CD4-positive, alpha-beta memory T cell (primary cell): ENCODE measurements at regions not wholly inside any gene's neighbourhood (a gene's known extent, or its start where the extent isn't known, plus 50 kb on each side); places are given as distances from the start of the nearest gene placed in this dataset.
A peak's percentile ranks its signal among the peaks of the same experiment; 100 is the strongest.

Experiments
- CTCF ChIA-PET: fragments of 350-600 bp; sonication (Branson Sonifier 250); formaldehyde crosslinking; loops from one replicate; lab custom pipeline; 2021; ENCODE audit warnings: inconsistent platforms; ENCODE audit not compliant: partially characterized antibody; lab: Charles Lee
- POLR2A ChIA-PET: fragments of 350-600 bp; sonication (Branson Sonifier 250); formaldehyde crosslinking; loops from one replicate; lab custom pipeline; 2021; ENCODE audit not compliant: partially characterized antibody; lab: Charles Lee
- DNase-seq, 5 donors: peaks; one replicate each; pipeline versions ENCODE4 v3.0.0 to v3.0.0-alpha.2; 2020 to 2022; ENCODE audit warnings: mixed read lengths in 1 of 5
- H3K27ac ChIP-seq: one replicate; pipeline ENCODE4 v1.7.0; 2013; ENCODE audit warnings: low read depth, low read length
- H3K27me3 ChIP-seq: 2 replicates; pipeline ENCODE4 v1.7.0; 2013; ENCODE audit warnings: mild to moderate bottlenecking, low read length, moderate library complexity; ENCODE audit not compliant: insufficient read depth
- H3K36me3 ChIP-seq: 2 replicates; pipeline ENCODE4 v1.7.0; 2013; ENCODE audit warnings: mild to moderate bottlenecking, low read length, moderate library complexity; ENCODE audit not compliant: insufficient read depth
- H3K4me1 ChIP-seq: 2 replicates; pipeline ENCODE4 v1.7.0; 2013; ENCODE audit warnings: mild to moderate bottlenecking, low read length, moderate library complexity; ENCODE audit not compliant: insufficient read depth
- H3K4me3 ChIP-seq, 2 donors: one replicate each; pipeline ENCODE4 v1.7.0; 2013; ENCODE audit warnings: low read length in 2 of 2, mild to moderate bottlenecking in 1 of 2
- H3K9me3 ChIP-seq, 2 donors: one replicate each; pipeline ENCODE4 v1.7.0; 2013; ENCODE audit warnings: low read length in 2 of 2, control low read depth in 1 of 2; ENCODE audit not compliant: control insufficient read depth in 1 of 2
- H3K27ac Mint-ChIP-seq, 7 donors: one replicate each; pipeline ENCODE4 v1.8.0; 2020 to 2021; ENCODE audit warnings: mixed read lengths in 7 of 7, mild to moderate bottlenecking in 6 of 7, inconsistent platforms in 3 of 7, moderate library complexity in 3 of 7
- H3K27me3 Mint-ChIP-seq, 2 donors: one replicate each; pipeline ENCODE4 v1.8.0; 2020 to 2021; ENCODE audit warnings: mixed read lengths in 2 of 2
- H3K36me3 Mint-ChIP-seq, 2 donors: one replicate each; pipeline ENCODE4 v1.8.0; 2020 to 2021; ENCODE audit warnings: mixed read lengths in 2 of 2, inconsistent platforms in 1 of 2, mild to moderate bottlenecking in 1 of 2
- H3K4me1 Mint-ChIP-seq, 4 donors: one replicate each; pipeline ENCODE4 v1.8.0; 2020 to 2021; ENCODE audit warnings: mixed read lengths in 4 of 4, mild to moderate bottlenecking in 1 of 4
- H3K4me3 Mint-ChIP-seq, 8 donors: one replicate each; pipeline ENCODE4 v1.8.0; 2020 to 2021; ENCODE audit warnings: mixed read lengths in 8 of 8, mild to moderate bottlenecking in 7 of 8, moderate library complexity in 6 of 8, inconsistent platforms in 3 of 8
- H3K9me3 Mint-ChIP-seq, 8 donors: one replicate each; pipeline ENCODE4 v1.8.0; 2020 to 2021; ENCODE audit warnings: mixed read lengths in 8 of 8, mild to moderate bottlenecking in 5 of 8, inconsistent platforms in 3 of 8, moderate library complexity in 1 of 8
- intact Hi-C: fragments of 100-400 bp; cut with micrococcal nuclease; formaldehyde crosslinking; loops from one replicate; pipeline ENCODE4 v1.15.1; 2023

DNA sequence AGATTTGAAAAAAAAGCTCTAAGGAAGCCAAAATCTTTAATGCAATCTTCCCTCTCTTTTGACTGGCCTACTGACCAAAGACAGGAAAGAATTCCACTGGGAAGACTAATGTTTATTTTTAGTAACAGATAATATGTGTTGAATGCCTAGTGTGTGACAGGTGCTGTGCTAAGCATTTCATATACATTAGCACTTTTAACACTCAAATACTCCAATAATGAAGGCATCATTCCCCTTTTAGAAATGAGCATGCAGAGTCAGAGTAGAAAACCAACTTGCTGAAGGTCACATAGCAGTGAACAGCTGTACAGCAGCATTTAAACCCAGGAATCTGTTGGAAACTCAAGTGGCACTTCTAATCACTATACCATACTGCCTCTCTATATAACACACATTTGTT lies 170.6 kb downstream of the MINAR1 start:
- no peaks in the 10 kb centered on the region for H3K9me3 ChIP-seq
- H3K27ac Mint-ChIP-seq, result no peak overlapping the region
- H3K36me3 Mint-ChIP-seq, result no peaks in the 10 kb centered on the region
- H3K4me1 ChIP-seq, result no peaks in the 10 kb centered on the region
- ChIA-PET CTCF (no interaction called here), POLR2A (no interaction called here)
- no peaks in the 10 kb centered on the region for H3K36me3 ChIP-seq
- H3K9me3 Mint-ChIP-seq, result peaks cover 0 to 7% (median 0%) of the 10 kb centered on the region in 8 donors
- H3K4me3 Mint-ChIP-seq, result no peak overlapping the region
- H3K27ac ChIP-seq, result no peak overlapping the region
- no peaks in the 10 kb centered on the region for H3K4me1 Mint-ChIP-seq
- intact Hi-C loops, result no loop called here
- H3K27me3 Mint-ChIP-seq, result peaks cover 4 to 16% of the 10 kb centered on the region in 2 donors
- DNase-seq, result no peak
- peaks cover 4% of the 10 kb centered on the region for H3K27me3 ChIP-seq
- no peak overlapping the region for H3K4me3 ChIP-seq

DNA sequence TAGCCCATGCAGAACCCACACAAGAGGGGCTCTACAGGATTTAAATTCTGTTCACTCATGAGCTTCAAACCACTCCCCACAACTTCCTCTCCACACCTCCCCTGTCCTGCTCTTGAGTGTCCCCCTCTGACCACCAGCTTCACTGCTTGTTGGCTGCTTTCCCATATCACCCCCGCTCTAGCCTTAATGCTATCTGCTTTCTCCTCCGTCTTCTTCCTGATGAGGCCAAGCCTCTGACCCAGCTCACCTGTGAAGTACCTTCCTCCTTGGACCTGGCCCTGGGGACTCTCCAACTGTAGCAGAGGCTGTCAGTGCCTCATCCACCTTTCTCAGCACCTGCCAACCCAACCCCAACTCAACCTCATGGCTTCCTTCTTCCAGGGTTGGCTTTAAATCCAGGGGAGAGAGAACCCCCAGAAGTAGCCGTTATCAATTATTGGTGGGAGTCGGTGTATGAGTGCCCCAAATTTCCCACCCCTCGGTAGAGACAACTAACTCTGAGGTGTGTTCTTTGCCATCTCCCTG lies 174.8 kb downstream of the MINAR1 start:
- Histone ChIP-seq H3K27ac (no peak overlapping the region), H3K4me3 (no peak overlapping the region), H3K36me3 (no peaks in the 10 kb centered on the region), H3K9me3 (no peaks in the 10 kb centered on the region), H3K27me3 (no peaks in the 10 kb centered on the region), H3K4me1 (no peaks in the 10 kb centered on the region)
- Mint-ChIP-seq H3K9me3 (peaks cover 0 to 2% (median 0%) of the 10 kb centered on the region in 8 donors), H3K4me3 (no peak overlapping the region), H3K27me3 (peaks cover 7 to 8% of the 10 kb centered on the region in 2 donors), H3K27ac (peak overlapping the region in 1 of 7 donors; percentile 43), H3K4me1 (no peaks in the 10 kb centered on the region), H3K36me3 (no peaks in the 10 kb centered on the region)
- ChIA-PET POLR2A (no interaction called here), CTCF (interaction anchor here (1.5 kb wide), 1 partner anchor 11 kb away, joined by 3 read pairs; no protein-coding TSS in a partner anchor)
- no peak for DNase-seq
- intact Hi-C loops, result no loop called here

DNA sequence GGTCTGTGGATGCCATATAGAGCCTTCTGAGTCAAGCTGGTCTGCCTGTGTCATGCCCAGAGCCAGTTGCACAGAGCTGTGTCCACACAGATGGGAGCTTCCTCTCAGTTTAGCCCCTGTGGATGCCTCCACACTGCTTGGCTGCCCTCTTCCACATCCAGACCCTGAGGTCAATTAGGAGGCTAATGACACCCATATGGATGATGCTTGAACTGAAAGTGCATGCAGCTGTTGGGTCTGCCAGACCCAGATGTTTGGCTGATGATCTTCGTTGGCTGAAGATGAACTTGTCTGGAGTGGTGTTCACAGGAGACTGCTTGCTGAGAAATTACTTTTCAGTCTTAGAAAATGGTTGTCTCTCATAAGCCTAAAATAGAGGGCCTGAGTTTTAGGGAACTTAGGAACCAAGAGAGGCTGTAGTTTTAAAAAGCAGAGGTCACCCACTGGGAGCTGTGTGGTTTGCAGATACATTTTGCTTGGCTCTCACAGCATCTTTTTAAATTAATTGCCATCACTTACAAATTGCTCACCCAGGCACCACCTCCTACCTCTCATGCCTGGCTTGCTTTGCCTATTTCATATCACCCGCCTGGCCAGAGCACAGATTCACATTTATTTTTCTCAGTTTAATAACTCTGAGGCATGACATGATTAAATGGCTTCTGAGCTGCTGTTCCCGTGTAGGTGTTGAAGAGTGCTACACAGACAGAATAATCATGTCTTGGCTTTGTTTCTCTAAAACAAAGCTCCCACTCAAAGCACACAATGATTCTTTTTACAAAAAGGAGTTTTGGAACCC lies 176.1 kb downstream of the MINAR1 start:
- no peaks in the 10 kb centered on the region for H3K9me3 ChIP-seq
- peaks cover 8 to 14% of the 10 kb centered on the region in 2 donors for H3K27me3 Mint-ChIP-seq
- H3K36me3 Mint-ChIP-seq, result no peaks in the 10 kb centered on the region
- no peaks in the 10 kb centered on the region for H3K36me3 ChIP-seq
- H3K9me3 Mint-ChIP-seq, result peaks cover 0 to 2% (median 0%) of the 10 kb centered on the region in 8 donors
- no peaks in the 10 kb centered on the region for H3K27me3 ChIP-seq
- intact Hi-C loops, result no loop called here
- H3K27ac Mint-ChIP-seq, result no peak overlapping the region
- DNase-seq, result no peak
- CTCF ChIA-PET, result interaction anchor here (1.2 kb wide), 1 partner anchor 11 kb away, joined by 4 read pairs; no protein-coding TSS in a partner anchor
- POLR2A ChIA-PET, result no interaction called here
- no peak overlapping the region for H3K27ac ChIP-seq
- no peak overlapping the region for H3K4me3 ChIP-seq
- H3K4me1 ChIP-seq, result no peaks in the 10 kb centered on the region
- no peaks in the 10 kb centered on the region for H3K4me1 Mint-ChIP-seq
- no peak overlapping the region for H3K4me3 Mint-ChIP-seq

DNA sequence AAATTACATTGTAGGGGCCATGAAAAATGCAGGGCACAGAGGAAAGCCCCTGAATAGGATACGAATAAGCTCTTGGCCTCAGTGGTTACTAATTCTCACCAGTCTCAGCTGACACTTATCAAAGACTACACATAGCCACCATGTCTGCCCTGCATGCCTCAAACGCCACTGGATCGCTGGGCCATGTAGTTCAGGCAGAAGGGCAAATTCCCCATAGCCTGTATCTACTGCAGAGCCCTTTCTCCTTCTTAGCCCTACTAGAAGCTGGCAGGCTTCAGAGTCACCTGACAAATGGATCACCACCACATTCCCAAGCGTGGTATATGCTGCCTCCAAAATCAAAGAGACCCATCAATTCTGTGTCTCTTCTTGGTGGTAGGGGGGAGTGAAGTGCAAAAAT lies 177.4 kb downstream of the MINAR1 start:
- H3K4me3 Mint-ChIP-seq, result no peak overlapping the region
- H3K4me3 ChIP-seq, result no peak overlapping the region
- ChIA-PET POLR2A (no interaction called here), CTCF (no interaction called here)
- no peaks in the 10 kb centered on the region for H3K36me3 ChIP-seq
- no peak overlapping the region for H3K27ac Mint-ChIP-seq
- peaks cover 7 to 14% of the 10 kb centered on the region in 2 donors for H3K27me3 Mint-ChIP-seq
- no peaks in the 10 kb centered on the region for H3K9me3 ChIP-seq
- DNase-seq, result no peak
- no peaks in the 10 kb centered on the region for H3K4me1 ChIP-seq
- H3K27ac ChIP-seq, result no peak overlapping the region
- H3K27me3 ChIP-seq, result no peaks in the 10 kb centered on the region
- no peaks in the 10 kb centered on the region for H3K36me3 Mint-ChIP-seq
- intact Hi-C loops, result no loop called here
- peaks cover 0 to 2% (median 0%) of the 10 kb centered on the region in 8 donors for H3K9me3 Mint-ChIP-seq
- no peaks in the 10 kb centered on the region for H3K4me1 Mint-ChIP-seq

DNA sequence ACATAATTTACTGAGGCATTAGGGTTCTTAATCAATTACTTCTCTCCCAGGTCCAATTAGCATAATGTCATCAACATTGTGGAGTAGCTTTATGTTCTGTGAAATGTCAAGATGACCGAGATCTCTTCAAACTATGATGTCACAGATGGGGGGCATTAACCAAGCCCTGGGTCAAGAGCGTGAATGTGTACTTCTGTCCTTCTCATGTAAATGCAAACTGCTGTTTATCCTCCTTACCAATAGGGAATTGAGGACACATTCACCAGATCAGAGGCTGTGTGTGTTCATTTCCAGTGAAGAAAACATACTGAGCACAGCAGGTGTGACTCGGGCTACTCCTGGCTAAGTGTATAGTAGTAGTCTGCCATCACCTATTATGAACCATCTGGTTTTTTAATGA lies 177.9 kb downstream of the MINAR1 start:
- Histone ChIP-seq H3K9me3 (no peaks in the 10 kb centered on the region), H3K4me3 (no peak overlapping the region), H3K4me1 (no peaks in the 10 kb centered on the region), H3K36me3 (no peaks in the 10 kb centered on the region), H3K27me3 (no peaks in the 10 kb centered on the region), H3K27ac (no peak overlapping the region)
- no peak for DNase-seq
- no peak overlapping the region for H3K27ac Mint-ChIP-seq
- no peaks in the 10 kb centered on the region for H3K36me3 Mint-ChIP-seq
- H3K27me3 Mint-ChIP-seq, result peaks cover 2 to 14% of the 10 kb centered on the region in 2 donors
- ChIA-PET CTCF (no interaction called here), POLR2A (no interaction called here)
- H3K9me3 Mint-ChIP-seq, result peaks cover 0 to 2% (median 0%) of the 10 kb centered on the region in 8 donors
- no peaks in the 10 kb centered on the region for H3K4me1 Mint-ChIP-seq
- intact Hi-C loops, result no loop called here
- H3K4me3 Mint-ChIP-seq, result no peak overlapping the region

DNA sequence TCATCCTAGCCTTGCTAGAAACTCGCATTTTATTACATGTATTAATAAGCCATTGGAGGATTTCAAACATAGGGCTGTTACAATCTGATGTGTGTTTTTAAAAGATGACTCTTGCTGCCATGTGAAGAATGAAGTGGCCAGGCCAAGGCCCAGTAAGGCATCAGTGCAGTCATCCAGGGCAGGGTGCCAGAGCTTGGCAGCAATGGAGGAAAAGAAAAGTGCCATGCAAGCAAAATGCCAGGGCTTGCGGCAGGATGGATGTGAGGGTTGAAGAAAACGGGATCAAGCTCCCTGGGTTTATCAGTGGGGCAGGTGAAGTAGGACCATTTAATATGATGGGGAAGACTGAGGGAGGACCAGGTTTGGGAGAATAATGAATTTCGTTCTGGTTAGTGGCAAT lies 183.6 kb downstream of the MINAR1 start:
- Mint-ChIP-seq H3K4me1 (no peaks in the 10 kb centered on the region), H3K27ac (no peak overlapping the region), H3K36me3 (no peaks in the 10 kb centered on the region), H3K27me3 (peaks cover 0 to 9% of the 10 kb centered on the region in 2 donors), H3K9me3 (peaks cover 0 to 6% (median 0%) of the 10 kb centered on the region in 8 donors), H3K4me3 (no peak overlapping the region)
- H3K27me3 ChIP-seq, result no peaks in the 10 kb centered on the region
- H3K27ac ChIP-seq, result no peak overlapping the region
- no peak for DNase-seq
- POLR2A ChIA-PET, result no interaction called here
- H3K36me3 ChIP-seq, result no peaks in the 10 kb centered on the region
- CTCF ChIA-PET, result no interaction called here
- H3K9me3 ChIP-seq, result no peaks in the 10 kb centered on the region
- H3K4me1 ChIP-seq, result no peaks in the 10 kb centered on the region
- intact Hi-C loops, result no loop called here
- H3K4me3 ChIP-seq, result no peak overlapping the region

DNA sequence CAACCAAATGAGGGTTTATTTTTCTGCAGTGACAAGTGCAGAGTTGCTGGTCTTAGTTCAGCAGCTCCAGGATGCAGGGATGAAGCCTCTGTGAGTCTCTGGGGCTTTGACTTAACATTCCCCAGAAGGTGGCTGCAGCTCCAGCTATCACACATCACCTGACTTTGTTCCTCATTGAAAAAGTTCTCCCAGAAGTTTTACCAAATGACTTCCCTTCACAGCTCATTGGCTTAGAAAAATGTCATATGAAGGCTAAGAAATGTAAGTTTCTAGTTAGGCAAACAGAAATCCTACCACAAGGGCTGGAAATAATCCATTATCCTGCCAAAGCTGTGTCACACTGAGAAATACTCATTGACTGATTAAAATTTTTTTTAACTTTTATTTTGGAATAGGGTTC lies 184.9 kb downstream of the MINAR1 start:
- peaks cover 0 to 7% (median 0%) of the 10 kb centered on the region in 8 donors for H3K9me3 Mint-ChIP-seq
- H3K36me3 Mint-ChIP-seq, result no peaks in the 10 kb centered on the region
- no peak overlapping the region for H3K4me3 Mint-ChIP-seq
- no peak overlapping the region for H3K27ac Mint-ChIP-seq
- H3K27ac ChIP-seq, result no peak overlapping the region
- intact Hi-C loops, result no loop called here
- H3K4me3 ChIP-seq, result no peak overlapping the region
- H3K4me1 ChIP-seq, result no peaks in the 10 kb centered on the region
- DNase-seq, result no peak
- no peaks in the 10 kb centered on the region for H3K36me3 ChIP-seq
- POLR2A ChIA-PET, result no interaction called here
- CTCF ChIA-PET, result no interaction called here
- H3K9me3 ChIP-seq, result no peaks in the 10 kb centered on the region
- no peaks in the 10 kb centered on the region for H3K27me3 ChIP-seq
- H3K4me1 Mint-ChIP-seq, result no peaks in the 10 kb centered on the region
- H3K27me3 Mint-ChIP-seq, result peaks cover 0 to 13% of the 10 kb centered on the region in 2 donors
